A673 (cell line): ENCODE measurements at regions not wholly inside any gene's neighbourhood (a gene's known extent, or its start where the extent isn't known, plus 50 kb on each side); places are given as distances from the start of the nearest gene placed in this dataset.

ENCODE experiments used
- EZH2 ChIP-seq: fragments of 200-600 bp; sonication (generic); IDR thresholded peaks from 2 replicates; pipeline ENCODE4 v1.6.1; 2017; ENCODE audit warnings: borderline replicate concordance, low read depth, mild to moderate bottlenecking, mixed read lengths, antibody characterized with exemption, low read length; ENCODE audit not compliant: poor library complexity, severe bottlenecking
- TF ChIP-seq, protein P1 (sequence below): fragments of 300-800, 200-600 bp; sonication (generic); conservative IDR thresholded peaks from 2 replicates; pipeline ENCODE4 v1.5.1; 2017; ENCODE audit warnings: low read depth, mild to moderate bottlenecking, antibody characterized with exemption, low read length, moderate library complexity, mixed read lengths

- TF ChIP-seq, protein P1, sequence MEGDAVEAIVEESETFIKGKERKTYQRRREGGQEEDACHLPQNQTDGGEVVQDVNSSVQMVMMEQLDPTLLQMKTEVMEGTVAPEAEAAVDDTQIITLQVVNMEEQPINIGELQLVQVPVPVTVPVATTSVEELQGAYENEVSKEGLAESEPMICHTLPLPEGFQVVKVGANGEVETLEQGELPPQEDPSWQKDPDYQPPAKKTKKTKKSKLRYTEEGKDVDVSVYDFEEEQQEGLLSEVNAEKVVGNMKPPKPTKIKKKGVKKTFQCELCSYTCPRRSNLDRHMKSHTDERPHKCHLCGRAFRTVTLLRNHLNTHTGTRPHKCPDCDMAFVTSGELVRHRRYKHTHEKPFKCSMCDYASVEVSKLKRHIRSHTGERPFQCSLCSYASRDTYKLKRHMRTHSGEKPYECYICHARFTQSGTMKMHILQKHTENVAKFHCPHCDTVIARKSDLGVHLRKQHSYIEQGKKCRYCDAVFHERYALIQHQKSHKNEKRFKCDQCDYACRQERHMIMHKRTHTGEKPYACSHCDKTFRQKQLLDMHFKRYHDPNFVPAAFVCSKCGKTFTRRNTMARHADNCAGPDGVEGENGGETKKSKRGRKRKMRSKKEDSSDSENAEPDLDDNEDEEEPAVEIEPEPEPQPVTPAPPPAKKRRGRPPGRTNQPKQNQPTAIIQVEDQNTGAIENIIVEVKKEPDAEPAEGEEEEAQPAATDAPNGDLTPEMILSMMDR, result no peak
- TF ChIP-seq EZH2, result no peak
Measured at GRCh38 chr12:124660851-124661250, 93.4 kb upstream of the NCOR2 start.
